ENCODE measurements at regions not wholly inside any gene's neighbourhood (a gene's known extent, or its start where the extent isn't known, plus 50 kb on each side); places are given as distances from the start of the nearest gene placed in this dataset.

DNA sequence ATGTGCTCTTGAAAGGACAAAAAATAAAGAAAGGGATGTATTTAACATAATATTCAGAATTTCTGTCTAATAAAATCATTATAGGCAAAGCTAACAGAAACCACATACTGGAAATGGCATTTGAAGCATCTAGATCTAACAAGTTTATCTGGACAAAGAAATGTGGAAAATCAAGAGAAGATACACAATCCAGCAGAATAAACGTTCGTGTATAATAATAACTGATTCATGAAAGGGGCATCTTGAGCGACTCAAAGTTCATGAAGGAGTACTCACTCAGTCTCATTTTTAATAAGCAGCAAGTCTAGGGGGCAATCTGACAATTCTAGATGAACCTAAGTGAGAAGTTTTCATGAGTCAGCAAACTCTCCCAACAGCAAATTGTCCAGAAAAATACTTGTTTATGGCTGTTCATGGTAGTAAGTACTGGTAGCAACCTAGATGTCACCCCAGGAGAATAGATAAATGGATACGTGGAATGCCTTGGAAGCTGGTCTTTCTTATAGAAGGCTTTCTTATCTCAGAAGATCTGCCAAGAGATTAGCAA is 541.8 kb downstream of the INHBA start:
- DNase-seq: no peak

DNA sequence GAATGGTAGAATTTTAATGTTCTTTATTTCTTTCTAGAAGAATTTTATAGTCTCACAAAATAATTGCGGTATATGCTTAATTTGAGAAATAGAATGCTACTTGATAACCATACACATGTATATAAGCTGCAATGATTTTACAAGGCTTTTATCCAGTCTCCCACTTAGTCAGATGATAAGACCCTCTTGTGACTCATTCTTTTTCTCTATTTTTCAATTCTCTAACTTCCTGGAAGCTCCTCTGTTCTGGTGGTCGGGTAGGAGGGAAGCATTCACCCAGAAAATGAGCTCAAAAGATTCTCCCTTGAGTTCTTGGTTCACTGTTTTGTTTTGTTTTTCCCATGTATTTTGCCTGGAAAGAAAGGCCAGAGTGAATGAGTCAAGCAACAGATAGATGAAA is 546.6 kb downstream of the INHBA start:
- DNase-seq: no peak

DNA sequence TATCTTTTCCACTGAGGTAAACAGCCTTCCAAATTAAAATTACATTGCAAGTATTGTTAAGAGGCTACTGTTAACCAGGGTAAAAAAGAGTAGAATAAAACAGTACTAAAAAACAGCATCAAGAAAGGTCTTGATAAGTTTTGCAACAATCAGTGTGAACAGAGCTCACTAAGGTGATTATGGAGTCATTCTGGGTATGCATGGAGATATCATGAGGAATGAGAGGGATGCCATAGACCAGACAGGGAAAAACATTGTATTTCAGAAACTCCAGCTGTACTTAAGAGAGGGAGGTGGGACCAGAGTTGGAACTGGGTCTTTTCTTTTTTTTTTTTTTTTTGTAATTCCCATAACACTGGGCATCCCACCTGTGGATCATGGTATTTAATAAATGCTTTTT is 549.6 kb downstream of the INHBA start:
- DNase-seq: no peak

DNA sequence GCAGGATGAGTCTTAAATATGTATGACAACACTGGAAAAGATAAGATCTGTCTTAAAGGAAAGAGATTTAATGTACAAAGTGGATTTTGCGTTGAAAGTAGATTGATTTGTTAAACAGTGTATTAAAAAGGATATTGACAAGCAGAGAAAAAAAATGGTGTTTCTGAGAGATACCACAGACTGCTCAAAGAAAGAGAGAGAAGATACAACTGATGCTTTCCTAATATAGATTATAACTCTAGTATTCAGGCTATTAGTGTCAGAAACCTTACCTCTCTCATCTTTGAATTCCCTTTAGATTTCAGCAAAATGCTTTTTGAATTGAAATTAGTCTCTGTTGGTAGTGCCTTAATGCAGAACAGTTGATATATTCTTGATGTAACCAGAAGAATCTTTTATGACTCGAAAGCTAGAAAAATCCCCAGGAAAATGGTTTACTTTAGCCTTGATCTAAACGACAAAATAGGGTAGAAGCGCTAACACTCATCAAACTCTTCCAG is 550.7 kb downstream of the INHBA start:
- no peak for DNase-seq

DNA sequence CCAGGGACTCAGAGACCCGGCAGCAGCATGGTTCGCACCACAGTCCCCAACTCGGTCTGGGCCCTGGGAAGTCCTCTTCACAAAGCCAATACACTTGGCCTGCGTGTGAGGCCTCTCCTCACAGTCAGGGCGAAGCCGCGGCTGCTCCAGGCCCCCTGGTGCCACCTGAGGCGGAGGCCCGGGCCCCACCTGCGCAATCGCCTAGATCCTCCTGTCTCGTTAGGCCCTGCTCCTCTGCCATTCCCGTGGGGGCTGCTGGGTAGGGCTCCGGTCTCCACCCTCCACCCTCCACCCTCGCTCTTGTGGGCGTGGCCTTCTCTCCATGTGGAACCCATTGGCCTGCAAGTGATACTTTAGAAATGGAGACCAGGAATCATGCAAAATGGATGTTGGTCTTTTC is 553.3 kb downstream of the INHBA start:
- no peak for DNase-seq

DNA sequence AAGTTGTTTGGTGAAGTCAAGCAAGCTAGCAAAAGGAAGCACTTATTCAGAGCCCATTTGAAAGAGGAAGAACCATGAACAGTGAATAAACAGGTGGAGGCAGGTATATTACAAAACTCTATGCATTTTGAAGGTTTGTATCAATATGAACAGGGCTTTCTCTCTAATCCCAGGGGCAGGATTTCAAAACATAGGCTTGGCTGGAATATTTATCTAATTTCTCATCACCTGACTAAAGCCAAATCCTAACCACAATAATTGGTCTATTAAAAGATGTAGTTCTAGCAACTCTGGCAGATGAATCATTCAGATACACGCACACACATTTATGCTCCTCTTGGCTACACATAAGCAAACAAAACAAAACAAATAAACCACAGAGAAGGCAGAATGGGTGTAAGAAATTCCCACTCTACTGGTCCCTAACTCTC is 554.4 kb downstream of the INHBA start:
- no peak for DNase-seq

DNA sequence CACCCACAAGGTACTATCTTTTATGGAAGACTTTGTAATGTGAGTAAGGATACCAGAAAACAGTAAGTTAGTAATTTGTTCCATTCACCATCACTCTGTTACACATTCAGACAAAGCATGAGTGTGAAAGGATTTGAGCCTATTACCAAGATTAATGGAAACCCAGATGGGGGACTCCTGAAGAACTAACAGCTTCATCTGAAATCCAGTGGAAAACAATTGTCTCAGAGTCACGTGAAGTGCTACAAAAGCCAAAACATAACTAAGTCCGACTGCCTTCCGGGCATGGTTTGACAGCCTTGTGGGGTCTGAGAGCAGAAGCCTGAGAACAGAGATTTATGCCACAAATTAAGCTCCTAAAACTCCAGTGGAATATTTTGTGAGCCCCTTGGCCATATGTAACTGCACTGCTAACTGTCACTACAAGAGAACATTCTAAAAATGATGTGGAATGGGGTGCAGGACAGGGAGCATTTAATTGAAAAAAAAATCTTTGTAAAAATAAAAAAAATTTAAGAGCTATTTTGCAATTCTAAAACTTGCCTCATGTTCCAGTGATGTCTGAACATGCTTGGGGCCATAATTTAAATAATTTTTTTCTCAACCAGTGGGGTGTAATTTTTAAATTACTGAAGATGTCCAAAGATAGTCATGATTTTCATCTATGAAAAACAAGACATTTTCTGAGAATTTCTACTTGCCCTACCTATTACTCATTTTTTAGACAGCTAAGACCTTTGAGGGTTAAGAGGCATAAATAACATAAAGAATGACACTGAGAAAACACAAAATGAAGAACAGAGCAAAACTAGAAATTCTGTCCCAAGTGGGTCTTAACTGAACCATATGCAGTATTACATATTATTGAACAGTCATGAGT is 555.0 kb downstream of the INHBA start:
- DNase-seq: no peak

DNA sequence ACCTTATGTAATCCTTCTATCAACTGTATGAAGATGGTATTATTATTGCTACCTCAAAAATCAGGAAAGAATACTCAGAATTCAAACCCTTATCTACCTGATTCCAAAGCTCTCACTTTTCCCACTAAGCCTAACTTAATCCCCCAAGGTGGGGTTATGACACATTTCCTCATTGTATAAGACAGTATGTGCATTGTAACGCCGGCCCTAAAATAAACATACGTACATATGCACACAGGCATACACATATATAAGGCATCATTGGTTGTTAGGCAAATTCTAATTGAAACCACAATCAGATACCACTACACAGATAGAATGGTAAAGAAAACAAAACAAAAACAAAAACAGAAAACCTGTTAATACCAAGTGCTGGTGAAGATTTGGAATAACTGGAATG is 556.5 kb downstream of the INHBA start:
- no peak for DNase-seq

DNA sequence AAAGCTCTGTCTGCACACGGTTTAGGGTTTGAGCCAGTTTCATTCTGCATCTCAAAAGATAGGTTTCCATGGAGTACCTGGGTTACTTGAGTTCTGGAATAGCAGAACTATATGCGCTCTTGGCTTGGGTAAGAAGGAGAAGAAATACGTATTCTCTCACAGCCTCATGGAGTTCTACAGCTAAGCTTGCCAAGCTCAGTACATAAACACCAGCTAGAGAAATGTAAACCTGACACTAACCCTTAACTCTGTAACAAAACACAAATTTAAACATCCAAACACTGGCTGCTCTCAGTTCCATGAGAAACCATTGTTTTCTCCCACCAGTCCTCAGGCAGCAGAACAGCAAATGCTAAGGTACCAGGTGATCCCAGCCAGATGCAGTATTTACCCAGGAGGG is 557.2 kb downstream of the INHBA start:
- no peak for DNase-seq

DNA sequence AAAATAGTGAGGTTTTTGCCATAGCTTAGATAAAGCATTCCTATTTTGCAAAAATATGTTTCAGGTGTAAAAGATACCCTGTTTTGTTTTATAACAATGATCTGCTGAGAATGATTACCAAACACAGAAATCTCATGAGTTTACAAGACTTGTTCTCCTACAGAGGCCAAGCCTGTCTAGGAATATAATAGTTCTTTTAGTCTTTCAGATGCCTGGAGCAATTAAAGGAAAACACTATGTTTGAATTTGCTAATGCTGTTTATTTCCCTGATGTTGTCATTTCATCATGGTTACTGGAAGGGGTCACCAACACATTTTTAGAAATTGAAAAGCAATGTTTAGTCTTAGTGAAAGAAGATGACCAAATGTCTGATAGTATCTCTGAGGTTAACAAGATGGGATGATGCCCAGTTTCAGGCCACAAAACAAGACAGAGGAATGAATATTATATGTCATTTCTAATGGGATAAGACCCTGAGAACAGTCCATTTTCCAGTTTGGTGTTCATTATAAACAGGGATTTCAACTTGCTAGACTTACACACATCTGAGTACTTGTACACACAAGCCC is 559.9 kb downstream of the INHBA start:
- DNase-seq: no peak

DNA sequence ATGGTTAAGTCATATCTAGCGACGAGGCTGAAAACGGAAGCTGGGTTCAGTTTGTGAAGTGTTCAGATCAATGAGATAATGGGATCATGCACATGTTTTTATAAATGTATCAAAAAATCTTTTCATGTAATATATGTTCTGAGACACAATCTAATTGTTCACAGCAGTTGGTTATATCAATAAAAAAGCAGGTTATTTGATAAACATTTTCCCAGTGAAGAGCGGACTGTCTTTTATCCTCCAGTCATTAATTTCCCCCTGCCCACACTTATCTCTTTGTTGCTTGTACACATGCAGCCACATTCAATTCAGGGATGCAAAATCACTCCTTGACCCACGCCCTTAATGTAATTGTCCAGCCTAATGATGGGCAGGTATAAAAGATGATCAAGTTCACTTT is 563.1 kb downstream of the INHBA start:
- DNase-seq: no peak

DNA sequence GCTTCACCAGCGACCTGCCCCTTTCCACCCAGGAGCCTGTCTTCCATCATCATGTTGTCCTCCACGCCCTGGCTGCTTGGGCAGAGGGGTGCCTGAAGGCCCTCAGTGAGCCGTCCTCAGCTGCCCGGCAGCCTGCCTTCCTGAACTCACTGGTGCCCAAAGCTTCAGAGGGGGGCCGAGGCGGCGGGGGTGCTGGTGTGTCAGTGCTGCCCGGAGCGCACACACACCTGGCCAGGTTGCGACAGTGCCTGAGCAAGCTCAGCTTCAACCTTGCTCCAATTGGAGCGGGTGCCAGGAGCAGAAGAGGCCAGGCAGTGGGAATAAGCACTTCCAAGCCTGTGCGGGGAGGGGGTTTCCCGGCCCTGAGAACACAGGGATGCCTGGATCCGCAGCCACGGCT is 566.3 kb downstream of the INHBA start:
- DNase-seq: no peak

DNA sequence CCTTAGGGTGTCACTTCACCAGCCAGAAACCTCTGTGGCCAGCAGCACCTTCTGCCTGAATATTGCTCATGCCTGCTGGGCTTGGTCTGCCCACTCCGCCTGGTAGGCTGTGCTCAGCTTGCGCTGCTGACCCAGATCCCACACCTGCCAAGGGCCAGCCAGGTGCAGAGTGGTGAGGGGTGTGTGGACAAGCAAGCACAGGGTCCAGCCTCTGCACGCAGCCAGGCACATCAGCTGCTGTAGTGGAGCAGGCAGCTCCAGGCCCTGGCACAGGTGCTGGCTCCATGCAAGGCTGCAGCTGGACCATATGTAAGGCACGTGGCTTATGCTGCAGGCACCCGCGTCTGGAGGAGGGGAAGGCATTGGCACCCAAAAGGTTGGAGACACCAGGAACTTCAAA is 567.4 kb downstream of the INHBA start:
- DNase-seq: no peak

DNA sequence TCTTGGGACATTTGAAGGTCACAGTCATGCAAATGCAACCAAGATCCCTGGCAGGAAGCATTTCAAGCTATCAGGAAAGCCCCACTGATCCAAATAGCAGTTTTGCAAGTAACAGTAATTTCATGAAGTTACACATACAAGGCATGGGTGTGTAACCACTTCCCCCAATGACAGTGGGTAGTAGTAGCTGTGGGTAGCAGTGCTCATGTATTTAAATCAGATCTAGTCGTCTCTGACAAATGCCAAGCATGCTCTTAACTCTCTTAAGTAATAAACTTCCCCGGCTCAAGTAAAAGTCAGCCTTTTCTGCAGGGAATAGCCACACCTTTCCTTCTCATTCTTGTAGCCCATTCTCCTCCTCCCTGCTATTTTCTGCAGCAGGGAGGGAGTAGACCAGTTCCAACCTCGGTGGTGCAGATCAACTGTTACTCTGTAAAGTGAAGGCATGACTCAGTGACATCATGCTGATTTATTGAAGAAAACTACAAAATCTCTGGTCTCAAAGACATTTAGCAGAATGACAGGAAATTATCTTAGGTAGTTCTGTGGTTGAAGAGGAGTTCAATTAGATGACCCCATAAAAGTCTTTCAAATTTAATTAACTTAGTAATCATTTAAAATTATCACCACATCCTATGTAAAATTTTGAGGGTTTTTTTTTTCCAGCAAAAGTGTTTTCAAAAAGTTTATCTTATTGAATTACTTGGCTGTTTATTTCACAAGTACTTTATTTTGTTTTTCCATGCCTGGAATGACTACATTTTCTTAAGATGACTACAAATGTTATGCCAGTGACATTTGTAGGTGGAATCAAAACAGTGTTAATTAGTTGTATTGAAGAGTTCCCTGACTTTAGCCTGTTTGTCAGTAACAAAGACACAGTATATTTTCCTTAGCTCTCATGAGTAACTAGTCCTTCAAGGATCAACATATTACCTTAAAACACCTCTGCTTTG is 568.3 kb downstream of the INHBA start:
- no peak for DNase-seq

DNA sequence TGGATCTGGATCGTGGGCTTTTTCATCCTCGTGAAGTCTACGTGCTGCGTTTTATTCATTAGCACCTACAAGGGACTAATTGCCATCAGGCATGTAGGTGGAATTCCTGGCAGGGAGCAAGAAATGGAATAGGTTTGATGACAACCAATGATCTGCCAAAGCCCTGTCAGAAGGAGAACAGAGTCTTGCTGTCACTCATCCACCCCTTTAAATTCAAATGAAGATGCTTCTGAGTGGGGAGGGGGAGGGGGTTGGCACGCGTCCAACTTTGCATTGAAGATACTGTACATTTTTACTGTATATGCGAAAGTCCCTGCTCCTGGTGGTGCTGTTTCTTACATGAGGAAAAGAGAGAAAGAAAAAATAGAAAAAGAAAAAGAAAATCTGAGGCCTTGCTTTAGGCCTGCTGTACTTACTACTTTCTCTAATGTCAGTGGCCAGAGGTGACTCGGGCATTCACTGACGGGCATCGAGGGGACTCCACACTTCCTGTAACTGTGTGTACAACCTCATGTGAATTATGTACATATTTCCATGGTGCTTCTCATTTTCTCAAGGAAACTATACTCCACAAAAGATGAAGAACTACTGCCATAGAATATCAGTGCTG is 569.1 kb downstream of the INHBA start:
- DNase-seq: no peak

DNA sequence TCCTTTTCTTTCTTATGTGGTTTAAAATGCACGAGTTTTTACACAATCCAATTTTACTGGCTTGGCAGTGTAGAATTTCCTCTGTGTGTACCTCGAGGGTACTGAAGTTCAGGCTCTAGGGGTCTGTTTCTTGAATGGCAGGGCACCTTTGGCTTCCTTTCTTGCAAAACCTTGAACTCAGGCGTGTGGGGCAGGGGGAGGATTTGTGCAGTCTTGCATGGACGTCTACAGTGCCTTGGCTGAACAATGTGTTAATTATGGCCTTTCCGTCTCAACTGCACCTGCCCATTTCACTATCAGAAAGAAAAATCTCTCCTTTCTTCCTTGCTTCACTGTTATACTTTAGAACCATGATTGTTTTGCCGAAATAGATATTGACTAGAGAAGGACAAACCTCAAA is 570.9 kb downstream of the INHBA start:
- DNase-seq: no peak

DNA sequence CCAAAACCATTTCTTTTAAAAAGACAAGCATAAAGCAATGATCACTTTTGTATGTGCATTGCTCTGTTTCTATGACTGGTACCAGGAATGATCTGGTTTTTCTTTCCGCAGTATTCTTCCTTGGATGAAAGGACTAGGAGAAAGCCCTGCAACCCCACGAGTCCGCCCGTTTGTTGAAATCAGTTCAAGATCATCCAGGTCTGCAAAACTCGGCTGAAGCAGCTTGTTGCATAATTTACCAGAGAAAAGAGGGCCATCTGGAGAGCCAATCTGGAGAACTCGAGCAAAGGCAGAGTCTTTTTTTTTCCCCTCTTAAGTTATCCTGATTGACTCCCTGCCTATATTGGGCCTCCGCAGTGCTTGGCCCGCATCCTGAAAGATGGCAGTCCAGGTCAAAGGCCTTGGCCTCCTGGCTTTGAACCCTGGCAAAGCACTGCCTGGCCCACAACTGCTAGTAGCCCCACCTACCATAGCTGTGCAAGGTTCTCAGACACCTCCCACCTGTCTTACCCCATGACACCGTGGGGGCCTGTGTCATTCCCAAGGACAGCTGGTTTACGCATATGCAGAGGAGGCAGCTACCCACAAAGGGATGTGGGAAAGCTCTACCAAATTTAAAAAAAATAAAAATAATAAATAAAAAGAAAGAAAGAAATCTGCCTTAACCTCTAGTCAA is 572.2 kb downstream of the INHBA start:
- DNase-seq: no peak

DNA sequence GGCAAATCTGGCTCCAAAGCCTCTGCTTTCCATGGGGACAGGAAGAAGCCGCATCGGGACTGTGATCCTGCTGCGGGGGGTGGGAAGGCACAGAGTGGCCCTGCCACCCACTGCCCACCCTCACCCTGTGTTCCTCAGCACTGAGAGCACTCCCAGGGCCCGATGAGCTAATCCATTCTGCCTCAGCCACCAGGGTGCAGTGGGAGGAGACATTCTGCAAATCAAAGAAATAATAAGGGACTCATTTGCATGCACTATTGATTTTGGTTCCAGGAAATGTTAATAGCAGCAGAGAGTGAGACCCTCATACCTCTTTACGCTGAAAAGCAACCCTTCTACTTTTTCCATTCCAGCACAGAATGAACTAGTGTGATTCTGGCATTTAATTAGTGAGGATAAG is 572.8 kb downstream of the INHBA start:
- DNase-seq: no peak

DNA sequence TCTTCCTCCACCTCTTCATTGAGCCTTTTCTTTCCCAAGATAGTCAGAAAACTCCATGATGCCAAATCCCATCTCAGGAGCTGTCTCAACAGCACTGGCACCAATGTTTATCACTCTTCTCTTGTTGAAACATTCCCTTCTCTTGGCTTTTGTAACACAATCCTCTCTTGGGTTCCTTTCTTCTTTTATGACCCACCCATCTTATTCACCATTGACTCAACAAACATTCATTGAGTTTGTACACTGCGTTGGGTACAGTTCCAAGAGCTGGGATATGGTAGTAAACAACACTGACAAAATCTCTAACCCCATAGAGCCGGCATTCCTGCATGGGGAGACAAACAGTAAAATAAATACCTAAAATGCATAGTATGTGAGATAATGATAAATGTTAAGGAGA is 577.5 kb downstream of the INHBA start:
- DNase-seq: no peak

DNA sequence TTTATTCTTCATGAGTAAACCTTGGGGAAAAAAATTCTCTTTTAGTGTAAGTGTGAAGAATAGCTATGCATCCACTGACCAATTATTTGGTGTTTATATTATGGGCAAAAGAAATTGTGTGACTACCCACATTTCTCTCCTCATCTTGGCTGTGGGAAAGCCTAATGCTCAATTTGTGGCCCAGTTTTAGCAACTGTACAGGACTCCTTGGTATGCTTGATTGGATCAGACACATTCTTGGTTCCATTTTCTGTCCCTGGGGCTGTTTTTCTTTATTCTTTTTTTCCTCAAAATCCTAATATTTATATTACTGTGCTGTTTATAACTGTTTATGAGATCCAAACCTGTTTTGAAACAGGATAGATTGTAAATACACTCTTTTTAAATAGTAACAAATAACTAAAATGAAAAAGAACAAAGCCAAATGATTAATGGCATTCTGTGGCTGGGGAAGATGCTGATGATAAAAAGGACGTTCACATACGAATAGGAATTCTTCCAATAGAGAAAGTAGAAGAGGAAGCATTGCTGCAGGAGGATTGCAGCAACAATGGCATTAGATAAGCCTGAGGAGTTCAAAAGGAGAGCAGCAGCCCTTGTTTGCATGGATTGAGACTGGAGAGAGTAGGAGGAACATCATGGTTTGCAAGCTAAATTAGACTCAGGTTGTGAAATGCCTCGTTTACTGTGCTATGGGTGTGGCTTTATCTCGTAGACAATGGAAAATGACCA is 580.5 kb downstream of the INHBA start:
- no peak for DNase-seq

DNA sequence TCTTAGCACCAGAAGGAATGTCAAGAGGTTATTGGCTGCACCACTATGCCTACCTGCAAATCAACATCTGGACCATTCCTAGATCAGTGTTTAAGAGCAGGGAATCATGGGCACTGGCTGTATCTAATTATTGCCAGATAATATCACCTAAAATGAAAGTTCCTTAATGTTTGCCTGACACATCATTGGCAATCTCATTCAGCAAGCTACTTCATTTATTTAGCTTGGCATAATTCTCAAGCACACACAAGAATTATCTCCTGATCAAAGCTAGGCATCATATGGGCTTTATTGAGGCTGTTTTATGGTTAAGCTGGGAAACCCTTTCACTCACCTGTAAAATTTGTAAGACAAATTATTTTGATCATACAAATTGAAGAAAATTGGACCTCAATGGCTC is 581.7 kb downstream of the INHBA start:
- no peak for DNase-seq

Data from CD4-positive, alpha-beta T cell treated with Interleukin-21 for 1 hour (primary cell).